ENCODE measurements at regions not wholly inside any gene's neighbourhood (a gene's known extent, or its start where the extent isn't known, plus 50 kb on each side); places are given as distances from the start of the nearest gene placed in this dataset.

- TF ChIP-seq CTCF (IDR thresholded peaks at IDR 0.05) (no peak), ZFX (IDR thresholded peaks at IDR 0.05; ENCODE audit: borderline replicate concordance) (no peak)
Observed at GRCh38 chr17:65297384-65297783, 160.2 kb downstream of the RGS9 start.

Data from 22Rv1 (cell line).